ENCODE measurements at regions not wholly inside any gene's neighbourhood (a gene's known extent, or its start where the extent isn't known, plus 50 kb on each side); places are given as distances from the start of the nearest gene placed in this dataset.
"Not testable (repeated sequence)": the region's sequence is repeated elsewhere in the genome, so short reads cannot be mapped to it uniquely, and the experiment has no call there.

DNA sequence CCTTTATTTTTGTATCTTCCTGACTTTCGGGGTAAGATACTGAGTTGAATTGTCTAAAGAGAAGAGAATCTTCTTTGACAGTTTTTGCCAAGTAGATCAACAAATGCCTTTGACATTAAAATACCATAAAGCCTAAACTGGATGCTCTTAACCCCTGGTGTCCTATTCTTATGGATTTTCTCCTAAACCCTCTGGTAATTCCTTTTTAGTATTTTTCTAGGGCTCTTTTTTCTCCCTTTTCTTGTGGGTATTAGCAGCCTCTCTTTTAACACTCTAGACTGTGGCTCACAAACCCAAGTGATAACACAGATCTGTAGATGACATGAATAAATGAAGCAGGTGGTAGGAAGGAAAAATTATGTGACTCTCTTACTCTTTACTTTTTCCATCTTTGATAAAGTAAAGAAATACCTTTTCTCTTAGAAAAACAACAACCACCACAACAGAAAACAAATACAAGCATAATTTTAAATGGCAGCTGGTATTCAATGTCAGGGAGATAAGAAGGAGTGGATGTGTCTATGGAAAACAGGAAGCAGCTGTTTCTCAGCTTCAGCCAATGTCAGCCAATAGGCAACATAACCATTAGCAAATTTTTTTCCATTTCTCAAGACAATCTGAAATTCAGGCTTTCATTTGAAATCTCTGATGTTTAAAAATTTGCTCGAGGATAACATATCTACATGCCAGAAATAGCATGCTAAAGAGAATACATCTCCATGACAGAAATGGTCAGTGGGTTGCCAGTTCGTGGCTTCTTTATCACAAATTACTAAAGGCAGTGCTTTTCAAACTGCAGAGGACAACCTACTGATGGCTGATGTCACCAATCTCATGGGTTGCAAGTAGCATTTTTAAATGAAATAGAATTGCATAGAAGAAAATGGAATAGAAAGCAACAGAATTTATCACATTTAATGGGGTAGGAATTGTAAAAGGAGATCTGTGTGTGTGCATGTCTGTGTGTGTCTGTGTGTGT is 123.1 kb upstream of the KRR1 start:
- H3K27ac ChIP-seq: peak overlapping the region; percentile 63
- H3K27me3 ChIP-seq: no peaks in the 10 kb centered on the region
- H3K4me3 ChIP-seq: no peak overlapping the region
- H3K36me3 ChIP-seq: no peaks in the 10 kb centered on the region
- no peaks in the 10 kb centered on the region for H3K9me3 ChIP-seq (replicated peaks)
- peak; percentile 19 to 75 for DNase-seq
- H3K4me1 ChIP-seq: peaks cover 26% of the 10 kb centered on the region

DNA sequence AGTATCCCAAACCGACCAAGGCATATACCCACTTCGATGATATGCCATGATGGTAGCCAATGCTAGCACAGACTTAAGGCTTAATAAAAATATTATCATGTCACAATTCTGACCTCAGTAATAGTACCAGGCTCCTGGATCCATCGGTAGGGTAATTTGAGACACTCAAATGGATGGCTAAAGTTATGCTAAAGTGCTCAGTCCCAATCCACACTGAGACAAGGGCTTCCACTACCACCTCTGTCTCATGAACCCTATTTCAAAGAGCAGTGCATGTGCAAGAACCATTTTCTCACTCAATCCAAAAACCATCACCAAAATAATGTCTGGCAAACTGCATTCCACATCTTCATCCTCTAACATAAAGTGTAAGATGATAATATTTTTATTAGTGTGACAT is 122.4 kb upstream of the KRR1 start:
- H3K4me1 ChIP-seq: peaks cover 26% of the 10 kb centered on the region
- H3K4me3 ChIP-seq: no peak overlapping the region
- peak overlapping the region; percentile 63 for H3K27ac ChIP-seq
- no peaks in the 10 kb centered on the region for H3K9me3 ChIP-seq (replicated peaks)
- H3K36me3 ChIP-seq: no peaks in the 10 kb centered on the region
- H3K27me3 ChIP-seq: no peaks in the 10 kb centered on the region
- no peak for DNase-seq

DNA sequence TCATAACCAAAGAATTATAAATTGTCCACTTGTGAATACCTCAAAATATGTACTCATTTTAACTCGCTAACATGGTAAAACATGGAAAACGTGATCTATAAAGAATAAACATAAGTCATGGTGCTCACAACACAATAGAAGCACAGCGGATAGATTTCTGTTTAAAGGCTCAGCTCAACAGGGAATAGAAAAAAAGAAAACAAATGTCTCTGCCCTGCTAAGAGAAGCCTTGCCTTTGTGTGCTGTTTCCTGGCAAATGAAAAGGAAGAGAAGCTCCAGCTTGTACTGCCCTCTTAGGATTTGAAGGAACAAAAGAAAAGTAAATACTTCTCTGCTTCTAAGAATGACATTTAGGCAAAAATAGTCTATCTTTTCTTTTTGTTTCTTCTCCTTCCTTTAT is 121.0 kb upstream of the KRR1 start:
- DNase-seq: no peak
- Histone ChIP-seq H3K9me3 (replicated peaks) (no peaks in the 10 kb centered on the region), H3K4me3 (no peak overlapping the region), H3K36me3 (no peaks in the 10 kb centered on the region), H3K27ac (no peak overlapping the region), H3K4me1 (peaks cover 26% of the 10 kb centered on the region), H3K27me3 (no peaks in the 10 kb centered on the region)

- Histone ChIP-seq H3K36me3 (no peaks in the 10 kb centered on the region), H3K27ac (no peak overlapping the region), H3K4me1 (peaks cover 26% of the 10 kb centered on the region), H3K4me3 (no peak overlapping the region), H3K27me3 (no peaks in the 10 kb centered on the region), H3K9me3 (replicated peaks) (no peaks in the 10 kb centered on the region)
- DNase-seq: no peak
Measured at GRCh38 chr12:75631831-75632230, 120.4 kb upstream of the KRR1 start.

- no peaks in the 10 kb centered on the region for H3K27me3 ChIP-seq
- no peaks in the 10 kb centered on the region for H3K9me3 ChIP-seq (replicated peaks)
- H3K4me3 ChIP-seq: no peak overlapping the region
- H3K27ac ChIP-seq: no peak overlapping the region
- no peak for DNase-seq
- peaks cover 15% of the 10 kb centered on the region for H3K4me1 ChIP-seq
- H3K36me3 ChIP-seq: no peaks in the 10 kb centered on the region
Measured at GRCh38 chr12:75630091-75630490, 118.7 kb upstream of the KRR1 start.

DNA sequence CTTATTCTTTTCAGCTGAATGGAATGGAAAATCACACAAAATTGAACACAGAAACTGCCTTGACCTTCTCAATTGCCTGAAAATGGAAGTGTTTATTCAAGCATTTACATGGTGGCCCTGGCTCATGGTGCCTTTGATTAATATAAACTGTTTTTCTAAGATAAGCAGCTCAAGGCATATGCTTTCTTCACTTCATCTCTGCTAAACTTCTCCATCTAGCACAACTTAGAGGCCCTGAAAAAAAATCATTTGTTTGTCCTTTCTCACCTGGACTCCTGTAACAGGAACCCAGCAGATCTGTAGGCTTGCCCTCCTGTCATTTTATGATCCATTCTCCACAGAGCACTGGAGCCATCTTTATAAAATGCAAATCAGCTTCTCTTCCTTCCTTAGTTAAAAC is 117.5 kb upstream of the KRR1 start:
- Histone ChIP-seq H3K9me3 (replicated peaks) (no peaks in the 10 kb centered on the region), H3K27me3 (no peaks in the 10 kb centered on the region), H3K4me3 (no peak overlapping the region), H3K27ac (no peak overlapping the region), H3K36me3 (no peaks in the 10 kb centered on the region), H3K4me1 (peaks cover 3% of the 10 kb centered on the region)
- no peak for DNase-seq

- H3K27me3 ChIP-seq: no peaks in the 10 kb centered on the region
- H3K36me3 ChIP-seq: no peaks in the 10 kb centered on the region
- no peak overlapping the region for H3K27ac ChIP-seq
- H3K4me3 ChIP-seq: no peak overlapping the region
- no peaks in the 10 kb centered on the region for H3K9me3 ChIP-seq (replicated peaks)
- no peak for DNase-seq
- no peaks in the 10 kb centered on the region for H3K4me1 ChIP-seq
Measured at GRCh38 chr12:75628511-75628910, 117.1 kb upstream of the KRR1 start.

GRCh38 chr12:75623631-75624154 is 112.3 kb upstream of the KRR1 start:
- H3K27me3 ChIP-seq: no peaks in the 10 kb centered on the region
- H3K4me1 ChIP-seq: peaks cover 2% of the 10 kb centered on the region; the same call in 1 of the 2 replicates
- H3K36me3 ChIP-seq: no peaks in the 10 kb centered on the region
- DNase-seq: peak; percentile 6 to 35
- no peak overlapping the region for H3K4me3 ChIP-seq
- no peak overlapping the region for H3K27ac ChIP-seq
- no peaks in the 10 kb centered on the region; the same call in 1 of the 2 replicates for H3K9me3 ChIP-seq (replicated peaks)

GRCh38 chr12:75622492-75622891 is 111.1 kb upstream of the KRR1 start:
- Histone ChIP-seq H3K27ac (no peak overlapping the region), H3K36me3 (no peaks in the 10 kb centered on the region), H3K4me3 (no peak overlapping the region), H3K27me3 (no peaks in the 10 kb centered on the region), H3K4me1 (peaks cover 2% of the 10 kb centered on the region; the same call in 1 of the 2 replicates), H3K9me3 (replicated peaks) (no peaks in the 10 kb centered on the region; the same call in 1 of the 2 replicates)
- no peak for DNase-seq

DNA sequence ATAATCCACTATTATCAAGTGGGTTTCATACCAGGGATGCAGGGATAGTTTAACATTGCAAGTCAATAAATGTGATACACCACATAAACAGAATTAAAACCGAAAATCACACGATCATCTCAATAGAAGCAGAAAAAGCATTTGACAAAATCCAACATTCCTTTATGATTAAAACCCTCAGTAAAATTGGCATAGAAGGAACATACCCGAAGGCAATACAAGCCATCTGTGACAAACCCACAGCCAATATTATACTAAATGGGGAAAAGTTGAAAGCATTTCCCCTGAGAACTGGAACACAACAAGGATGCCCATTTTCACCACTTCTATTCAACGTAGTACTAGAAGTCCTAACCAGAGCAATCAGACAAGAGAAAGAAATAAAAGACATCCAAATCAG is 103.0 kb upstream of the KRR1 start:
- not testable (repeated sequence) for H3K9me3 ChIP-seq (replicated peaks); H3K36me3 ChIP-seq; H3K4me3 ChIP-seq; DNase-seq; H3K4me1 ChIP-seq; H3K27ac ChIP-seq; H3K27me3 ChIP-seq

- Histone ChIP-seq H3K4me1 (no peaks in the 10 kb centered on the region), H3K4me3 (no peak overlapping the region), H3K9me3 (replicated peaks) (no peaks in the 10 kb centered on the region), H3K27ac (no peak overlapping the region), H3K27me3 (no peaks in the 10 kb centered on the region), H3K36me3 (no peaks in the 10 kb centered on the region)
- DNase-seq: no peak
Measured at GRCh38 chr12:75613981-75614380, 102.6 kb upstream of the KRR1 start.

GRCh38 chr12:75611041-75611440 is 99.6 kb upstream of the KRR1 start:
- Histone ChIP-seq H3K36me3 (no peaks in the 10 kb centered on the region), H3K27me3 (no peaks in the 10 kb centered on the region), H3K4me1 (no peaks in the 10 kb centered on the region), H3K9me3 (replicated peaks) (no peaks in the 10 kb centered on the region), H3K27ac (no peak overlapping the region), H3K4me3 (no peak overlapping the region)
- DNase-seq: peak; percentile 7 to 41

DNA sequence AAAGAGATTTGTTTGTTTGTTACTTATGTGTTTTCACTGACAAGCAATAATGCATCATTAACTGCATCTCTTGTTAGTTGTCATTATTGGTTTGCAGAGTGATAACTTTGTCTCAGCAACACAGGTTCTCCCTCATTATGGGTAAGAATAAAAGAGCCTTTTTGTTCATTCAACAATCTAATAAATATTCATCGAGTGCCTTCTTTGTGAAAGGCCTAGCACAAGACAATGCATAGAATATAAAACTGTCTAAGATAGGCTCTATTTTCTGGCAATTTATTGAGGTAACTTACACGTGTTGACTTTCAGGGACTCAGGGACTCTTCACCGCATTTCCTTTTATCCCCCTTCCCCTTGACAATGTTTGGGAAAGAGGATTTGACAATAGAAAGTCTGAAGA is 95.5 kb upstream of the KRR1 start:
- Histone ChIP-seq H3K27me3 (no peaks in the 10 kb centered on the region), H3K4me3 (no peak overlapping the region), H3K9me3 (replicated peaks) (no peaks in the 10 kb centered on the region), H3K27ac (no peak overlapping the region), H3K4me1 (no peaks in the 10 kb centered on the region), H3K36me3 (no peaks in the 10 kb centered on the region)
- no peak for DNase-seq

DNA sequence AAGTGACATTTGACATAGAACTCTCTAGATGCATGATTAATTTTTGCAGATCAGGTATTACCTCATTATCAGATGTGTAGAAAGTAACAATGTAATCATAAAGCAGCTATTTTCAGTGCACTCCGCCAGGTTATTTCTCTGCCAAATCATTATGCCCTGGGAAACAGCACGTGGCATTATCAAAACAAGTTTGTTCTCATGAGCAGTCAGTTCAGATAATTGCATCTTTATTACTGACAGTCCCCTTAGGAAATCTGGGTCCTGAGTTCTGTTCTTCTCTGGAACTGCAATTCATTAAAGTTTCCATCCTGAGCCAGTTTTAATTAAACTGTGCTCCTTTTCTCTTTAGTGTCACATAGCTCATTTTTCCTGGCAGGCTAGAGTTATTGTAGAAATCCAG is 94.7 kb upstream of the KRR1 start:
- Histone ChIP-seq H3K27me3 (no peaks in the 10 kb centered on the region), H3K9me3 (replicated peaks) (no peaks in the 10 kb centered on the region), H3K4me1 (no peaks in the 10 kb centered on the region), H3K36me3 (no peaks in the 10 kb centered on the region), H3K27ac (no peak overlapping the region), H3K4me3 (no peak overlapping the region)
- no peak for DNase-seq

DNA sequence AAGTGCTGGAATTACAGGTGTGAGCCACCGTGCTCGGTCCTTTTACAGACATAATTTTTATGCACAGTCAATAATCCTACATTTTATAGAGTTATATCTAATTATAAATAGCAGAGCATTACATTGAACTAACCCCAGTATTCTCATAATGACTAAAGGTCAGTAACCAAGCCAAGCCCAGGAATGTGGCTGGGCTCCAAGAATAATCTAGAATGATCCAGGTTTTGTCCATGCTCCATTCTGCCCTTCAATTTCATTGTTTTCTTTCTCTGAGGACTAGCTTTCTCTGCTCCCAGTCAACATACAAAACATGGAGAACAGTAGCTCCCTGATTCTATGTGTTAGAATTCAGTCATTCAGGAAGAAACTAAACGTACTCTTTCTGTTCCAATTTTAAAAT is 92.1 kb upstream of the KRR1 start:
- DNase-seq: no peak
- no peak overlapping the region for H3K4me3 ChIP-seq
- H3K4me1 ChIP-seq: no peaks in the 10 kb centered on the region
- H3K9me3 ChIP-seq (replicated peaks): no peaks in the 10 kb centered on the region
- H3K27me3 ChIP-seq: no peaks in the 10 kb centered on the region
- no peak overlapping the region for H3K27ac ChIP-seq
- no peaks in the 10 kb centered on the region for H3K36me3 ChIP-seq

DNA sequence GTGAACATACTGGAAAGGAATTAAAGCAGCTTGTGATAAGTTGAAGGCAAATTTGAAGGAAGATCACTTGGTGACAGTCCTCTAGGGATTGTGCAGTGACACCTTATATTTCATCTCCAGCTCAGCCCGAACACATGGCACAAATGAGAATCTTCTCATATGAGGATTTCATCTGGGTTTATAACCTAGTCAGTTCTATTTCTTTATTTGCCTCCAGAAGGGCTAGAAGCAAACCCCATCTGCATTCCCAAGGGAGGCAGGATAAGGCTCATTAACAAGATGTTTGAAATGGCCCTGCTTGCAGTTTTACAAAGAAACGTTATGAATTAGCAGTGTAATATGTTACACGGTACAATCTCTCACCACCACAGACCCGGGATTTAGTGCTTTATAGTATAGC is 90.7 kb upstream of the KRR1 start:
- DNase-seq: peak in 1 of 2 experiments; percentile 10
- H3K9me3 ChIP-seq (replicated peaks): no peaks in the 10 kb centered on the region

More for the DNA sequence above, 90.7 kb upstream of the KRR1 start:
- Histone ChIP-seq H3K27ac (no peak overlapping the region), H3K27me3 (no peaks in the 10 kb centered on the region), H3K36me3 (no peaks in the 10 kb centered on the region), H3K4me1 (no peaks in the 10 kb centered on the region), H3K4me3 (no peak overlapping the region)

All from SJCRH30 (cell line).